Hepatocyte (in vitro differentiated cells): ENCODE measurements at regions not wholly inside any gene's neighbourhood (a gene's known extent, or its start where the extent isn't known, plus 50 kb on each side); places are given as distances from the start of the nearest gene placed in this dataset.

Experiments
- DNase-seq: peaks from one replicate; pipeline ENCODE4 v3.0.0-alpha.2; 2016; ENCODE audit warnings: low spot score
- H2AFZ ChIP-seq: fragments of 200-600 bp; sonication (generic); 2 replicates; pipeline ENCODE4 v1.6.0; 2016; ENCODE audit warnings: antibody characterized with exemption, mild to moderate bottlenecking
- H3K27ac ChIP-seq: fragments of 200-600 bp; sonication (generic); 2 replicates; pipeline ENCODE4 v1.5.1; 2016; ENCODE audit warnings: mild to moderate bottlenecking
- H3K27me3 ChIP-seq: fragments of 200-600 bp; sonication (generic); 2 replicates; pipeline ENCODE4 v1.6.1; 2016
- H3K36me3 ChIP-seq: fragments of 200-600 bp; sonication (generic); replicated peaks from 2 replicates; pipeline ENCODE4 v1.5.1; 2016; ENCODE audit warnings: low read depth; ENCODE audit not compliant: insufficient read depth
- H3K4me1 ChIP-seq: fragments of 200-600 bp; sonication (generic); 2 replicates; pipeline ENCODE4 v1.5.1; 2016; ENCODE audit warnings: mild to moderate bottlenecking, moderate library complexity; ENCODE audit not compliant: insufficient read depth
- H3K4me2 ChIP-seq: fragments of 200-600 bp; sonication (generic); 2 replicates; pipeline ENCODE4 v1.6.0; 2016
- H3K4me3 ChIP-seq: fragments of 200-600 bp; sonication (generic); 2 replicates; pipeline ENCODE4 v1.5.1; 2016; ENCODE audit warnings: mild to moderate bottlenecking
- H3K79me2 ChIP-seq: fragments of 200-600 bp; sonication (generic); 2 replicates; pipeline ENCODE4 v1.6.0; 2017; ENCODE audit warnings: mild to moderate bottlenecking
- H3K9me2 ChIP-seq: fragments of 200-600 bp; sonication (generic); replicated peaks from 2 replicates; pipeline ENCODE4 v1.6.0; 2017; ENCODE audit warnings: mild to moderate bottlenecking; ENCODE audit not compliant: insufficient read depth
- H3K9me3 ChIP-seq: fragments of 200-600 bp; sonication (generic); 2 replicates; pipeline ENCODE4 v1.5.1; 2016; ENCODE audit warnings: low read depth, mild to moderate bottlenecking
- H4K20me1 ChIP-seq: fragments of 200-600 bp; sonication (generic); 2 replicates; pipeline ENCODE4 v1.6.0; 2016; ENCODE audit warnings: mild to moderate bottlenecking; ENCODE audit not compliant: insufficient read depth, poor library complexity, severe bottlenecking
- EZH2 ChIP-seq: fragments of 200-600 bp; sonication (generic); IDR thresholded peaks from 2 replicates; pipeline ENCODE4 v1.6.1; 2016; ENCODE audit warnings: antibody characterized with exemption, mild to moderate bottlenecking, borderline replicate concordance
- EZH2phosphoT487 ChIP-seq: fragments of 200-600 bp; sonication (generic); IDR thresholded peaks from one replicate; pipeline ENCODE4 v1.6.1; 2018; ENCODE audit warnings: antibody characterized with exemption, mild to moderate bottlenecking, low read depth, moderate library complexity; ENCODE audit not compliant: unreplicated experiment, severe bottlenecking
- WGBS: methylation state at CpG from one replicate; pipeline ENCODE4 v1.1.6; 2016; ENCODE audit warnings: low lambda C conversion rate; ENCODE audit errors: missing lambda C conversion rate; 5-methylcytosine and 5-hydroxymethylcytosine counted together
- TF ChIP-seq, protein P1 (sequence below): fragments of 200-600 bp; sonication (generic); IDR thresholded peaks from 2 replicates; pipeline ENCODE4 v1.5.1; 2016; ENCODE audit warnings: antibody characterized with exemption, mild to moderate bottlenecking; ENCODE audit not compliant: poor library complexity

DNA sequence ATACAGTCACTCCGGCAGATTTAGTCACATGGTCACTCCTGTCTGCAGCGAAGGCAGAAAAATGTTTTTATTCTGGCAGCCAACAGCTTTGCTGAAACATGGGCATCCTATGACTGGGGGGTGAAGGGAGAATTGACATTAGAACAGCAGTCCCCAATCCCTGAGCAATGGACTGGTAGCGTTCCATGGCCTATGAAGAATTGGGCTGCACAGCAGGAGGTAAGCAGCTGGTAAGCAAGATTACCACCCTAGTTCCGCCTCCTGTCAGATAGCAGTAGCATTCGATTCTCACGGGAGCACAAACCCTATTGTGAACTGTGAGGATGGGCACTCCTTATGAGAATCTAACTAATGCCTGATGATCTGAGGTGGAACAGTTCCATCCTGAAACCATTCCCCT is 93.1 kb upstream of the FTMT start:
- no peak for TF ChIP-seq EZH2
- TF ChIP-seq, protein P1, sequence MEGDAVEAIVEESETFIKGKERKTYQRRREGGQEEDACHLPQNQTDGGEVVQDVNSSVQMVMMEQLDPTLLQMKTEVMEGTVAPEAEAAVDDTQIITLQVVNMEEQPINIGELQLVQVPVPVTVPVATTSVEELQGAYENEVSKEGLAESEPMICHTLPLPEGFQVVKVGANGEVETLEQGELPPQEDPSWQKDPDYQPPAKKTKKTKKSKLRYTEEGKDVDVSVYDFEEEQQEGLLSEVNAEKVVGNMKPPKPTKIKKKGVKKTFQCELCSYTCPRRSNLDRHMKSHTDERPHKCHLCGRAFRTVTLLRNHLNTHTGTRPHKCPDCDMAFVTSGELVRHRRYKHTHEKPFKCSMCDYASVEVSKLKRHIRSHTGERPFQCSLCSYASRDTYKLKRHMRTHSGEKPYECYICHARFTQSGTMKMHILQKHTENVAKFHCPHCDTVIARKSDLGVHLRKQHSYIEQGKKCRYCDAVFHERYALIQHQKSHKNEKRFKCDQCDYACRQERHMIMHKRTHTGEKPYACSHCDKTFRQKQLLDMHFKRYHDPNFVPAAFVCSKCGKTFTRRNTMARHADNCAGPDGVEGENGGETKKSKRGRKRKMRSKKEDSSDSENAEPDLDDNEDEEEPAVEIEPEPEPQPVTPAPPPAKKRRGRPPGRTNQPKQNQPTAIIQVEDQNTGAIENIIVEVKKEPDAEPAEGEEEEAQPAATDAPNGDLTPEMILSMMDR: no peak
- TF ChIP-seq EZH2phosphoT487: no peak
- 70% methylated on average over 6 of the region's 6 CpGs for WGBS
- H3K4me2 ChIP-seq: no peak overlapping the region
- no peaks in the 10 kb centered on the region for H3K4me1 ChIP-seq
- H3K36me3 ChIP-seq: no peaks in the 10 kb centered on the region
- H3K9me3 ChIP-seq: no peaks in the 10 kb centered on the region
- H3K27ac ChIP-seq: no peak overlapping the region
- no peak overlapping the region for H3K4me3 ChIP-seq
- no peak overlapping the region for H2AFZ ChIP-seq
- no peaks in the 10 kb centered on the region for H4K20me1 ChIP-seq
- no peaks in the 10 kb centered on the region for H3K9me2 ChIP-seq
- DNase-seq: no peak
- no peaks in the 10 kb centered on the region for H3K27me3 ChIP-seq
- H3K79me2 ChIP-seq: no peaks in the 10 kb centered on the region

DNA sequence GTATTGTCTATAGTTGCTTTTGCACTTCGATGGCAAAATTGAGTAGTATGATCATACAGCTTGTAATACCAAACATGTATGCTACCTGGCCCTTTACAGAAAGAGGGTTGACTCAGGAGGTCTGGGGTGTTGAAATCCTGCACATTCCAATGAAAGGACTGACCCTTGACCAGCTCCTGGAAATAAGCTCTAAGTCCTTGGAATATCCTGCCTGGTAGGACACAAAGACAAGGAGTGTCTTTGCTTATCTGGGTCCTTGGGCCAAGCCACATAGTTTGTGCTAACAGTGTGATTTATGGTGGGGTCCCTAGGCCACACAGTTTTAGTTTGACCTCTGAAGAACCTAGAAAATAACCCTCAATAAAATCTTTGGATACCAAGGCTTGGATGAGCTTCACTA is 89.3 kb upstream of the FTMT start:
- 100% methylated on average over 1 of the region's 1 CpG for WGBS

DNA sequence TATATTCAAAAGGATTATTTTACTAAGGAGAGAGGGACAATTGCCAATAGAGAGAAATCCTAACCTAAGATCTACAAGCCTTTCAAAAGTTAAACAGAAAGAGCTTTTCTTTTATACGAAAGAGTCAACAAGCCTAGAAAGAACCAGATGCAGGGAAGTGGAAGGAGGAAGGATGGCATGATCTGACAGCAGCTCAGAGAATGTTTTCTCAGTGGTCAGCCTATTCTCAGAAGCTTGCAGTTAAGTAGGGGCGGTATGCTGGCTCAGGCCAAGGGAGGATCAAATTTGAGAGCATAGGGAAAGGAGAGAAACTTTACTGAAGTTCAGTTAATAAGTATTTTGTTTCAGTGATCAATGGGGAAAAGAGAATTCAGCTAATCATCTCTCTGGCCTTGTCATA is 88.0 kb upstream of the FTMT start:
- Histone ChIP-seq H3K27ac (no peak overlapping the region), H4K20me1 (no peaks in the 10 kb centered on the region), H3K4me3 (no peak overlapping the region), H3K4me1 (no peaks in the 10 kb centered on the region), H2AFZ (no peak overlapping the region), H3K9me2 (no peaks in the 10 kb centered on the region), H3K79me2 (no peaks in the 10 kb centered on the region), H3K27me3 (no peaks in the 10 kb centered on the region), H3K9me3 (no peaks in the 10 kb centered on the region), H3K36me3 (no peaks in the 10 kb centered on the region), H3K4me2 (no peak overlapping the region)
- 83% methylated on average over 2 of the region's 2 CpGs for WGBS
- no peak for DNase-seq
- TF ChIP-seq, protein P1: no peak
- TF ChIP-seq EZH2phosphoT487: no peak
- TF ChIP-seq EZH2: no peak

More for the DNA sequence above, 89.3 kb upstream of the FTMT start:
- no peaks in the 10 kb centered on the region for H3K79me2 ChIP-seq
- H3K27ac ChIP-seq: peak overlapping the region; percentile 24
- H3K4me1 ChIP-seq: no peaks in the 10 kb centered on the region
- H3K9me2 ChIP-seq: no peaks in the 10 kb centered on the region
- no peak overlapping the region for H3K4me2 ChIP-seq
- H3K27me3 ChIP-seq: no peaks in the 10 kb centered on the region
- no peak overlapping the region for H3K4me3 ChIP-seq
- no peak overlapping the region for H2AFZ ChIP-seq
- H3K9me3 ChIP-seq: no peaks in the 10 kb centered on the region
- no peaks in the 10 kb centered on the region for H3K36me3 ChIP-seq
- DNase-seq: peak; percentile 22
- TF ChIP-seq, protein P1: no peak
- TF ChIP-seq EZH2phosphoT487 (no peak), EZH2 (no peak)
- H4K20me1 ChIP-seq: no peaks in the 10 kb centered on the region

DNA sequence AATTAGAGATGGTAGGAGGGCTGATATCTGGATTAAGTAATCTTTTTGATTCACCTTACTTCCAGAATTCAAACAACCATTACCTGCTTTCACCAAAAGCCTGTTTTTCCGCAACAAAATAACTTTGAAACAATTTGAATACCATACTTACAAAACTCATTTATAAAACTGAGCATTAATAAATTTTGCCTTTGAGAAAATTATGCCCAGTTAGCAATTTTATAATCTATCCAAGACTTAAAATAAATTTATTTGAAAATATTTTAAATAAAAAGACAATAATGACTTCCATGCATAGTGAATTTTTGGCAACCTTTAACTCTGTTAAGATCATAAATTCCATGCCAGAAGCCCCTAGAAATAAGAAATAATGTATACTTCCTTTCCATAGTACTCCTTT is 71.3 kb upstream of the FTMT start:
- WGBS: 96% methylated on average over 1 of the region's 1 CpG
- no peaks in the 10 kb centered on the region for H3K27me3 ChIP-seq
- H2AFZ ChIP-seq: no peak overlapping the region
- H3K36me3 ChIP-seq: no peaks in the 10 kb centered on the region
- no peak overlapping the region for H3K27ac ChIP-seq
- H4K20me1 ChIP-seq: no peaks in the 10 kb centered on the region
- no peaks in the 10 kb centered on the region for H3K9me3 ChIP-seq
- no peak overlapping the region for H3K4me3 ChIP-seq
- TF ChIP-seq, protein P1: no peak
- H3K4me2 ChIP-seq: no peak overlapping the region
- DNase-seq: no peak
- H3K9me2 ChIP-seq: no peaks in the 10 kb centered on the region
- no peaks in the 10 kb centered on the region for H3K4me1 ChIP-seq
- no peaks in the 10 kb centered on the region for H3K79me2 ChIP-seq
